ENCODE measurements at regions not wholly inside any gene's neighbourhood (a gene's known extent, or its start where the extent isn't known, plus 50 kb on each side); places are given as distances from the start of the nearest gene placed in this dataset.

GRCh38 chr12:61796846-61797245, 463.4 kb upstream of the USP15 start:
- no peaks in the 10 kb centered on the region for H3K27me3 ChIP-seq
- no peaks in the 10 kb centered on the region for H3K27me3 Mint-ChIP-seq (ENCODE audit: insufficient read depth, low read depth)
- no peaks in the 10 kb centered on the region for H3K79me2 ChIP-seq (ENCODE audit: low read depth)
- no peak overlapping the region for H3K4me3 ChIP-seq
- no peak overlapping the region for H3K4me2 ChIP-seq
- H3K9me3 ChIP-seq (ENCODE audit: low read depth): no peaks in the 10 kb centered on the region
- no peaks in the 10 kb centered on the region for H3F3A ChIP-seq (ENCODE audit: low read depth)
- H3K9me3 Mint-ChIP-seq: no peaks in the 10 kb centered on the region
- H3K4me1 Mint-ChIP-seq: no peaks in the 10 kb centered on the region
- H2AFZ ChIP-seq (replicated peaks): peak overlapping the region; percentile 27
- H3K27ac Mint-ChIP-seq: no peak overlapping the region
- H3K4me1 ChIP-seq: no peaks in the 10 kb centered on the region
- no peak for DNase-seq (ENCODE audit: low spot score)
- H3K9ac ChIP-seq: no peak overlapping the region
- no peaks in the 10 kb centered on the region for H3K36me3 Mint-ChIP-seq
- no peaks in the 10 kb centered on the region for H3K36me3 ChIP-seq
- H3K4me3 Mint-ChIP-seq: no peak overlapping the region
- H4K20me1 ChIP-seq (ENCODE audit: low read depth): no peaks in the 10 kb centered on the region
- TF ChIP-seq EZH2 (IDR thresholded peaks at IDR 0.05) (no peak), CTCF (IDR thresholded peaks at IDR 0.05) (no peak), EZH2phosphoT487 (IDR thresholded peaks at IDR 0.05) (no peak)
- no peak overlapping the region for H3K27ac ChIP-seq

DNA sequence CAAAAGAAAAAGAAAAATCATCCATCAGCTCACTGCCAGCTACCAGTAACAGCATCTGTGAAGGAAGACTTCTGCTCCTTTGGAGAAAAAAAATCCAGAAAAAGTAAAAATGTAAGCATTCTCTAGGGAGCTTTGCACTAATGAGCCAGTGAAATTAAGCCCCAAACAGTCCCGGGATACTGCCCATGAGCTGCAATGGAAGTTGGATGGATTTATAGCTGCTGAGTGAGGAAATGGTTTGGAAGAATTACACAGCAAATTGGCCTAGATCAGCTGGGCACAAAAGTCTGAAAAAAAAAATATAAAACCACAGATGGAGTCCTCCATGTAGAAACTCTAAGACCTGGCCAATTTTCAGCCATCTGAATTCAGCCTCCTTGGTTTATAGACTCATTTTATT, 462.9 kb upstream of the USP15 start:
- DNase-seq (ENCODE audit: low spot score): no peak
- Histone ChIP-seq H3K79me2 (ENCODE audit: low read depth) (no peaks in the 10 kb centered on the region), H3K36me3 (no peaks in the 10 kb centered on the region), H3K9ac (no peak overlapping the region), H3K27ac (no peak overlapping the region), H3K4me1 (no peaks in the 10 kb centered on the region), H2AFZ (replicated peaks) (peak overlapping the region; percentile 27), H3K27me3 (no peaks in the 10 kb centered on the region), H4K20me1 (ENCODE audit: low read depth) (no peaks in the 10 kb centered on the region), H3F3A (ENCODE audit: low read depth) (no peaks in the 10 kb centered on the region), H3K9me3 (ENCODE audit: low read depth) (no peaks in the 10 kb centered on the region), H3K4me3 (no peak overlapping the region), H3K4me2 (no peak overlapping the region)
- no peaks in the 10 kb centered on the region for H3K4me1 Mint-ChIP-seq
- no peak for TF ChIP-seq EZH2phosphoT487 (IDR thresholded peaks at IDR 0.05)
- no peak for TF ChIP-seq EZH2 (IDR thresholded peaks at IDR 0.05)
- no peak for TF ChIP-seq CTCF (IDR thresholded peaks at IDR 0.05)
- no peak overlapping the region for H3K27ac Mint-ChIP-seq
- H3K4me3 Mint-ChIP-seq: no peak overlapping the region
- H3K9me3 Mint-ChIP-seq: no peaks in the 10 kb centered on the region
- no peaks in the 10 kb centered on the region for H3K36me3 Mint-ChIP-seq
- no peaks in the 10 kb centered on the region for H3K27me3 Mint-ChIP-seq (ENCODE audit: insufficient read depth, low read depth)

GRCh38 chr12:61798778-61799177, 461.4 kb upstream of the USP15 start:
- H3K36me3 Mint-ChIP-seq: no peaks in the 10 kb centered on the region
- H3K27ac ChIP-seq: no peak overlapping the region

More at GRCh38 chr12:61798778-61799177, 461.4 kb upstream of the USP15 start:
- Histone ChIP-seq H2AFZ (replicated peaks) (no peak overlapping the region), H3K4me1 (no peaks in the 10 kb centered on the region), H3K27me3 (no peaks in the 10 kb centered on the region), H3K4me2 (no peak overlapping the region), H3F3A (ENCODE audit: low read depth) (no peaks in the 10 kb centered on the region), H3K36me3 (no peaks in the 10 kb centered on the region), H3K4me3 (no peak overlapping the region), H3K9me3 (ENCODE audit: low read depth) (no peaks in the 10 kb centered on the region), H3K9ac (no peak overlapping the region), H3K79me2 (ENCODE audit: low read depth) (no peaks in the 10 kb centered on the region), H4K20me1 (ENCODE audit: low read depth) (no peaks in the 10 kb centered on the region)
- Mint-ChIP-seq H3K27me3 (ENCODE audit: insufficient read depth, low read depth) (no peaks in the 10 kb centered on the region), H3K4me3 (no peak overlapping the region), H3K4me1 (no peaks in the 10 kb centered on the region), H3K9me3 (no peaks in the 10 kb centered on the region), H3K27ac (no peak overlapping the region)
- TF ChIP-seq EZH2 (IDR thresholded peaks at IDR 0.05): no peak
- TF ChIP-seq EZH2phosphoT487 (IDR thresholded peaks at IDR 0.05): no peak
- no peak for TF ChIP-seq CTCF (IDR thresholded peaks at IDR 0.05)
- no peak for DNase-seq (ENCODE audit: low spot score)
